Hippocampal formation (tissue), 2 donors: ENCODE measurements at regions not wholly inside any gene's neighbourhood (a gene's known extent, or its start where the extent isn't known, plus 50 kb on each side); places are given as distances from the start of the nearest gene placed in this dataset.

Source experiments
- DNase-seq, 2 donors: peaks; one replicate each; lab custom pipeline; 2025; lab: John Stamatoyannopoulos, UW

GRCh38 chr1:116232989-116233514 lies 121.9 kb downstream of the MAB21L3 start:
- DNase-seq: no peak

- DNase-seq: no peak
Observed at GRCh38 chr1:116234429-116234828, 123.2 kb downstream of the MAB21L3 start.

- no peak for DNase-seq
Observed at GRCh38 chr1:116239916-116240315, 128.7 kb downstream of the MAB21L3 start.

GRCh38 chr1:116242741-116243140 lies 130.3 kb upstream of the ATP1A1 start:
- no peak for DNase-seq

GRCh38 chr1:116243333-116244054 lies 129.6 kb upstream of the ATP1A1 start:
- DNase-seq: no peak

GRCh38 chr1:116246174-116246573 lies 126.9 kb upstream of the ATP1A1 start:
- DNase-seq: no peak

- DNase-seq: no peak
Observed at GRCh38 chr1:116252271-116252670, 120.8 kb upstream of the ATP1A1 start.

- no peak for DNase-seq
Observed at GRCh38 chr1:116252785-116253184, 120.3 kb upstream of the ATP1A1 start.

- DNase-seq: no peak
Observed at GRCh38 chr1:116253566-116254382, 119.3 kb upstream of the ATP1A1 start.

- no peak for DNase-seq
Observed at GRCh38 chr1:116254776-116255175, 118.3 kb upstream of the ATP1A1 start.

- DNase-seq: no peak
Observed at GRCh38 chr1:116255486-116256285, 117.4 kb upstream of the ATP1A1 start.

- no peak for DNase-seq
Observed at GRCh38 chr1:116256286-116256649, 116.8 kb upstream of the ATP1A1 start.

- no peak for DNase-seq
Observed at GRCh38 chr1:116256875-116257274, 116.2 kb upstream of the ATP1A1 start.

- DNase-seq: no peak
Observed at GRCh38 chr1:116257341-116257767, 115.7 kb upstream of the ATP1A1 start.

- DNase-seq: no peak
Observed at GRCh38 chr1:116257836-116258235, 115.2 kb upstream of the ATP1A1 start.

GRCh38 chr1:116258668-116259419 lies 114.2 kb upstream of the ATP1A1 start:
- DNase-seq: no peak

- DNase-seq: no peak
Observed at GRCh38 chr1:116259663-116260062, 113.4 kb upstream of the ATP1A1 start.

GRCh38 chr1:116260115-116260514 lies 112.9 kb upstream of the ATP1A1 start:
- DNase-seq: no peak

GRCh38 chr1:116260621-116261020 lies 112.4 kb upstream of the ATP1A1 start:
- no peak for DNase-seq

GRCh38 chr1:116261227-116261626 lies 111.8 kb upstream of the ATP1A1 start:
- DNase-seq: no peak

GRCh38 chr1:116262207-116262994 lies 110.6 kb upstream of the ATP1A1 start:
- DNase-seq: no peak
